ENCODE measurements at regions not wholly inside any gene's neighbourhood (a gene's known extent, or its start where the extent isn't known, plus 50 kb on each side); places are given as distances from the start of the nearest gene placed in this dataset.

DNA sequence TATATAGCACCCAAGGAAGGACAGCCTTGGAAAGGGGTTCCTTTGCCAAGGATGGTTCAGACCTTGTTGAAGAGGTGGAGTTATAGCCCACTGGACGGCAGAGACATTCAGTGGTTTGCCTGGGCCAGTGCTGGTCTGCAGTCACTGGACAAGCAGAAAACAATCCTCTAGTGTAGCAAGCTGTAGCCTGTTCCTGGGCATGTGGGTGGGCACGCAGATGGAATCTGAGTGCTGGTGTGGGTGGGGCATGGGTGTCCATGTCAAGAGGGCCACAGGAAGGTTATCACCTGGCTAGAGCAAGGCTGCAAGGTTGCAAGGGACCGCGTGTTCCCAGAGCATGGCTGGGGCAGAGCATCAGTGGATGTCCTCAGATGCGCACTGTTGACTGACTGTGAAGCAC, 244.7 kb downstream of the PTPRU start:
- TF ChIP-seq ZNF274 (IDR thresholded peaks at IDR 0.05; ENCODE audit: low read depth, low read length) (no peak), YY1 (IDR thresholded peaks at IDR 0.05; ENCODE audit: insufficient read depth, insufficient read length) (no peak), SUZ12 (IDR thresholded peaks at IDR 0.05; ENCODE audit: extremely low read depth, insufficient read depth, insufficient read length) (no peak)

Data from NT2/D1 (cell line).